Upper lobe of left lung (tissue), 4 donors: ENCODE measurements at regions not wholly inside any gene's neighbourhood (a gene's known extent, or its start where the extent isn't known, plus 50 kb on each side); places are given as distances from the start of the nearest gene placed in this dataset.

Source experiments
- EP300 ChIP-seq, 4 donors: sonication (generic); formaldehyde crosslinking; IDR thresholded peaks; one replicate each; pipeline ENCODE4 v1.5.1; 2017; ENCODE audit warnings: antibody characterized with exemption in 4 of 4, control low read depth in 2 of 4
- POLR2A ChIP-seq, 4 donors: fragments of 450-650 bp; IDR thresholded peaks; one replicate each; pipeline ENCODE4 v1.5.1; 2016 to 2017; ENCODE audit warnings: antibody characterized with exemption in 4 of 4, mild to moderate bottlenecking in 2 of 4
- POLR2AphosphoS5 ChIP-seq, 2 donors: sonication (generic); formaldehyde crosslinking; IDR thresholded peaks; one replicate each; pipeline ENCODE4 v1.5.1; 2017; ENCODE audit warnings: antibody characterized with exemption in 2 of 2
- TF ChIP-seq, protein P1 (sequence below), 6 experiments: fragments of 450-650 bp in 4 of 6; fragments of 200-600 bp in 2 of 6; sonication (generic) in 2 of 6; IDR thresholded peaks; one replicate each; pipeline ENCODE4 v1.5.1; 2016 to 2019; ENCODE audit warnings: antibody characterized with exemption in 6 of 6

DNA sequence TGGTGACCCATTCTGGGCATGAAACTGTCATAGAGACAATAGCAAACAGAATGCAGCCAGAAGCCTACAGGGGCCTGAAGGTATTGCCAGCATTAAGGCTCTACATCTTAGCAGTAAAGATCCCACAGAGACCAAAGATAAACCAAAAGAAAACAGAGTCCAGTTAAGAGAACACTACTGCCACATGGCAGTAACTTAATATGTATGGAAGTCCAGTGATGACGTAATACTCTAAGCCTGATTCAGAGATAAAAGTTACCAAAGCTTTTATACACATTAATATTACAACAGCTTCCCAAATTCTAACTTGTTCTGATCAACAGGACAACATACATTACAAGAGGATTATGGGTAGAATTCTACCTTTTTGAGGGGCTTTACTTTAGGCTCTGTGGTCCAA, 371.5 kb downstream of the PRELID2 start:
- TF ChIP-seq, protein P1, sequence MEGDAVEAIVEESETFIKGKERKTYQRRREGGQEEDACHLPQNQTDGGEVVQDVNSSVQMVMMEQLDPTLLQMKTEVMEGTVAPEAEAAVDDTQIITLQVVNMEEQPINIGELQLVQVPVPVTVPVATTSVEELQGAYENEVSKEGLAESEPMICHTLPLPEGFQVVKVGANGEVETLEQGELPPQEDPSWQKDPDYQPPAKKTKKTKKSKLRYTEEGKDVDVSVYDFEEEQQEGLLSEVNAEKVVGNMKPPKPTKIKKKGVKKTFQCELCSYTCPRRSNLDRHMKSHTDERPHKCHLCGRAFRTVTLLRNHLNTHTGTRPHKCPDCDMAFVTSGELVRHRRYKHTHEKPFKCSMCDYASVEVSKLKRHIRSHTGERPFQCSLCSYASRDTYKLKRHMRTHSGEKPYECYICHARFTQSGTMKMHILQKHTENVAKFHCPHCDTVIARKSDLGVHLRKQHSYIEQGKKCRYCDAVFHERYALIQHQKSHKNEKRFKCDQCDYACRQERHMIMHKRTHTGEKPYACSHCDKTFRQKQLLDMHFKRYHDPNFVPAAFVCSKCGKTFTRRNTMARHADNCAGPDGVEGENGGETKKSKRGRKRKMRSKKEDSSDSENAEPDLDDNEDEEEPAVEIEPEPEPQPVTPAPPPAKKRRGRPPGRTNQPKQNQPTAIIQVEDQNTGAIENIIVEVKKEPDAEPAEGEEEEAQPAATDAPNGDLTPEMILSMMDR (IDR thresholded peaks at IDR 0.05): no peak
- TF ChIP-seq POLR2A (IDR thresholded peaks at IDR 0.05): no peak
- TF ChIP-seq EP300 (IDR thresholded peaks at IDR 0.05): no peak
- TF ChIP-seq POLR2AphosphoS5 (IDR thresholded peaks at IDR 0.05): no peak
